ENCODE measurements at regions not wholly inside any gene's neighbourhood (a gene's known extent, or its start where the extent isn't known, plus 50 kb on each side); places are given as distances from the start of the nearest gene placed in this dataset.
"Not testable (repeated sequence)": the region's sequence is repeated elsewhere in the genome, so short reads cannot be mapped to it uniquely, and the experiment has no call there.

DNA sequence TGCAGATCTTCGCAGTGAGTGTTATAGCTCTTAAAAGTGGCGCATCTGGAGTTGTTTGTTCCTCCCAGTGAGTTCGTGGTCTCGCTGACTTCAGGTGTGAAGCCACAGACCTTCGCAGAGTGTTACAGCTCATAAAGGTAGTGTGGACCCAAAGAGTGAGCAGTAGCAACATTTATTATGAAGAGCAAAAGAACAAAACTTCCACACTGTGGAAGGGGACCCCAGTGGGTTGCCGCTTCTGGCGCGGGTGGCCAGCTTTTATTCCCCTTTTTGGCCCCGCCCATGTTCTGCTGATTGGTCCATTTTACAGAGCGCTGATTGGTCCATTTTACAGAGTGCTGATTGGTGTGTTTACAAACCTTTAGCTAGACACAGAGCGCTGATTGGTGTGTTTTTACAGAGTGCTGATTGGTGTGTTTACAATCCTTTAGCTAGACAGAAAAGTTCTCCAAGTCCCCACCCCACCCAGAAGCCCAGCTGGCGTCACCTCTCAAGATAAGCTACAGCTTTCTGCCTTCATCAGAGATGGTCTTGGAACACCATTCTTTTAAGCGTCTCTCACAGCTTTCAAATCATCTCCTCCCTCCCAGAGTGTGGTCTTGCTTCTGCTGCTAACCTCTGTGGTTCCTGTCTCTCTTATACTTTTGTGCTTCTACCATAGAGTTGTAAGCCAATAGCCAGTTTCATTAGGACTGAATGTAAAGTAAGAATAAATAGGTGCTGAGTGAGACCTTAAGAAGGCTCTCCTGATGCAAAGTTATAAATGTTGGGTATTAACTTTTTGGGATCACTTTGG, 57.5 kb upstream of the IYD start:
- H3K27ac ChIP-seq (ENCODE audit: low read depth in 2 of 2, low read length in 2 of 2); H3K27me3 ChIP-seq (ENCODE audit: control insufficient read depth in 2 of 2, insufficient read depth in 2 of 2, low read length in 2 of 2); H3K36me3 ChIP-seq (ENCODE audit: control insufficient read depth in 2 of 2, insufficient read depth in 2 of 2, low read length in 2 of 2); H3K4me3 ChIP-seq (ENCODE audit: low read length in 2 of 2); H3K9me3 ChIP-seq (ENCODE audit: control insufficient read depth in 2 of 2, low read length in 2 of 2); H3K9ac ChIP-seq (ENCODE audit: low read depth in 1 of 2, low read length in 2 of 2); H3K4me1 ChIP-seq (ENCODE audit: control insufficient read depth in 2 of 2, insufficient read depth in 2 of 2, low read length in 2 of 2): not testable (repeated sequence)

GRCh38 chr6:150312395-150312794, 56.4 kb upstream of the IYD start:
- H3K36me3 ChIP-seq (ENCODE audit: control insufficient read depth in 2 of 2, insufficient read depth in 2 of 2, low read length in 2 of 2) = no peaks in the 10 kb centered on the region
- H3K4me1 ChIP-seq (ENCODE audit: control insufficient read depth in 2 of 2, insufficient read depth in 2 of 2, low read length in 2 of 2) = no peaks in the 10 kb centered on the region
- H3K9ac ChIP-seq (ENCODE audit: low read depth in 1 of 2, low read length in 2 of 2) = no peak overlapping the region
- no peaks in the 10 kb centered on the region for H3K27me3 ChIP-seq (ENCODE audit: control insufficient read depth in 2 of 2, insufficient read depth in 2 of 2, low read length in 2 of 2)
- H3K9me3 ChIP-seq (ENCODE audit: control insufficient read depth in 2 of 2, low read length in 2 of 2) = no peaks in the 10 kb centered on the region
- H3K4me3 ChIP-seq (ENCODE audit: low read length in 2 of 2) = no peak overlapping the region
- no peak overlapping the region for H3K27ac ChIP-seq (ENCODE audit: low read depth in 2 of 2, low read length in 2 of 2)

- no peaks in the 10 kb centered on the region for H3K36me3 ChIP-seq (ENCODE audit: control insufficient read depth in 2 of 2, insufficient read depth in 2 of 2, low read length in 2 of 2)
- no peak overlapping the region for H3K9ac ChIP-seq (ENCODE audit: low read depth in 1 of 2, low read length in 2 of 2)
- no peaks in the 10 kb centered on the region for H3K9me3 ChIP-seq (ENCODE audit: control insufficient read depth in 2 of 2, low read length in 2 of 2)
- no peaks in the 10 kb centered on the region for H3K4me1 ChIP-seq (ENCODE audit: control insufficient read depth in 2 of 2, insufficient read depth in 2 of 2, low read length in 2 of 2)
- no peak overlapping the region for H3K4me3 ChIP-seq (ENCODE audit: low read length in 2 of 2)
- H3K27ac ChIP-seq (ENCODE audit: low read depth in 2 of 2, low read length in 2 of 2) = no peak overlapping the region
- H3K27me3 ChIP-seq (ENCODE audit: control insufficient read depth in 2 of 2, insufficient read depth in 2 of 2, low read length in 2 of 2) = no peaks in the 10 kb centered on the region
Observed at GRCh38 chr6:150312844-150313584, 55.8 kb upstream of the IYD start.

DNA sequence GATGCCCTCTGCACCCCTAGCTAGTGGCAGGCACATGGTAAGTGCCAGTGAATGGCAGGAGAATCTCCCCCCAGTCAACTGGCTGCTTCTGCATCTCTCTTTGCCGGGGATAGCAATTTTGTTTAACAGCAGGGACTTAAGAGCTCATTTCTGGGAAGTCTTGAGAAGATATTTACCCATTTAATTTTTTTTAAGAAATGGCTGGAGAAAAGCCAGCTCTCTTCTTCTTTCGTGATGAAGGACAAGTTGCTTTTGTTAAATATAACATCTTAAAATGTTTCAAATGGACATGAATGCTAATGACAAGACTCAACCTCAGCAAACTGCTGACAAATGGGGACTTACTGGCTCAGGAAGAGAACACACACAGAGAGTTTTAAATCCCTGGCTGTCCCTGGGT, 55.0 kb upstream of the IYD start:
- Histone ChIP-seq H3K27ac (ENCODE audit: low read depth in 2 of 2, low read length in 2 of 2) (no peak overlapping the region), H3K36me3 (ENCODE audit: control insufficient read depth in 2 of 2, insufficient read depth in 2 of 2, low read length in 2 of 2) (no peaks in the 10 kb centered on the region), H3K9ac (ENCODE audit: low read depth in 1 of 2, low read length in 2 of 2) (no peak overlapping the region), H3K9me3 (ENCODE audit: control insufficient read depth in 2 of 2, low read length in 2 of 2) (no peaks in the 10 kb centered on the region), H3K4me1 (ENCODE audit: control insufficient read depth in 2 of 2, insufficient read depth in 2 of 2, low read length in 2 of 2) (no peaks in the 10 kb centered on the region), H3K27me3 (ENCODE audit: control insufficient read depth in 2 of 2, insufficient read depth in 2 of 2, low read length in 2 of 2) (no peaks in the 10 kb centered on the region), H3K4me3 (ENCODE audit: low read length in 2 of 2) (no peak overlapping the region)

GRCh38 chr6:150314230-150315188, 54.3 kb upstream of the IYD start:
- Histone ChIP-seq H3K9me3 (ENCODE audit: control insufficient read depth in 2 of 2, low read length in 2 of 2) (no peaks in the 10 kb centered on the region), H3K9ac (ENCODE audit: low read depth in 1 of 2, low read length in 2 of 2) (no peak overlapping the region), H3K4me1 (ENCODE audit: control insufficient read depth in 2 of 2, insufficient read depth in 2 of 2, low read length in 2 of 2) (no peaks in the 10 kb centered on the region), H3K4me3 (ENCODE audit: low read length in 2 of 2) (no peak overlapping the region), H3K36me3 (ENCODE audit: control insufficient read depth in 2 of 2, insufficient read depth in 2 of 2, low read length in 2 of 2) (no peaks in the 10 kb centered on the region), H3K27me3 (ENCODE audit: control insufficient read depth in 2 of 2, insufficient read depth in 2 of 2, low read length in 2 of 2) (no peaks in the 10 kb centered on the region), H3K27ac (ENCODE audit: low read depth in 2 of 2, low read length in 2 of 2) (no peak overlapping the region)

DNA sequence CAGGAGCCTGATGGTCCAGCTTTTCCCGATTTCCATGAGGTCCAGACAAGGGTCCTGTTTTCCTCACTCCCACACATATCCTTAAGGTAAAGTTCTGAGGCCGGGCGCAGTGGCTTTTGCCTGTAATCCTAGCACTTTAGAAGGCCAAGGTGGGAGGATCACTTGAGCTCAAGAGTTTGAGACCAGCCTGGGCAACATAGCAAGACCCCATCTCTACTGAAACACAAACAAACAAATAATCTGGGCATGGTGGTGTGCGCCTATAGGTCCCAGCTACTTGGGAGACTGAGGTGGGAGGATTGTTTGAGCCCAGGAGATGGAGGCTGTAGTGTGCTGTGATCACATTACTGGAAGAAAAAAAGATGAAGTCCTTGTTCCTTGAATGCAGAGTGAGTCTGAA, 53.2 kb upstream of the IYD start:
- no peak overlapping the region for H3K4me3 ChIP-seq (ENCODE audit: low read length in 2 of 2)
- no peaks in the 10 kb centered on the region for H3K36me3 ChIP-seq (ENCODE audit: control insufficient read depth in 2 of 2, insufficient read depth in 2 of 2, low read length in 2 of 2)
- H3K27ac ChIP-seq (ENCODE audit: low read depth in 2 of 2, low read length in 2 of 2) = no peak overlapping the region
- H3K9me3 ChIP-seq (ENCODE audit: control insufficient read depth in 2 of 2, low read length in 2 of 2) = no peaks in the 10 kb centered on the region
- H3K9ac ChIP-seq (ENCODE audit: low read depth in 1 of 2, low read length in 2 of 2) = no peak overlapping the region
- H3K27me3 ChIP-seq (ENCODE audit: control insufficient read depth in 2 of 2, insufficient read depth in 2 of 2, low read length in 2 of 2) = no peaks in the 10 kb centered on the region
- no peaks in the 10 kb centered on the region for H3K4me1 ChIP-seq (ENCODE audit: control insufficient read depth in 2 of 2, insufficient read depth in 2 of 2, low read length in 2 of 2)

DNA sequence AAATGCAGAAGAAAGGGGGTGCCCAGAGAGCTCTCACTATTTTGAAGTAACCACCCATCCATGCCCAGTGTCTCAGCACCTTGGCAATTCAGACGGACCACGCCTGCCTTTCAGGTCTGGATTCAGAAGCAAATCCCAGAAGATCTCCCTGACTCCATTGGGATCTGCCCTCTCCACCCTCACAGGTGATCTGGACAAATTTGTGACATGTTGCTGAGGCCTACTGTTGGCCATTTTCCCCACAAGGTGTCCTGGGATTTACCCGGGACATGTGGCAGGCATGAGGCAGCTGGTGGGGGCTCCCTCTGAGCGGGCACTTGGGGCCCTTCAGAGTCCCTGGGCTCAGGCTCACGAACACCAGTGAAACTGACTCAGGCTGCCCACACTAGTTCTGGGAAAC, 51.9 kb upstream of the IYD start:
- H3K4me1 ChIP-seq (ENCODE audit: control insufficient read depth in 2 of 2, insufficient read depth in 2 of 2, low read length in 2 of 2) = no peaks in the 10 kb centered on the region
- no peak overlapping the region for H3K4me3 ChIP-seq (ENCODE audit: low read length in 2 of 2)
- H3K27me3 ChIP-seq (ENCODE audit: control insufficient read depth in 2 of 2, insufficient read depth in 2 of 2, low read length in 2 of 2) = no peaks in the 10 kb centered on the region
- H3K9me3 ChIP-seq (ENCODE audit: control insufficient read depth in 2 of 2, low read length in 2 of 2) = no peaks in the 10 kb centered on the region
- H3K9ac ChIP-seq (ENCODE audit: low read depth in 1 of 2, low read length in 2 of 2) = no peak overlapping the region
- no peak overlapping the region for H3K27ac ChIP-seq (ENCODE audit: low read depth in 2 of 2, low read length in 2 of 2)
- H3K36me3 ChIP-seq (ENCODE audit: control insufficient read depth in 2 of 2, insufficient read depth in 2 of 2, low read length in 2 of 2) = no peaks in the 10 kb centered on the region
